WTC11 (cell line): ENCODE measurements at regions not wholly inside any gene's neighbourhood (a gene's known extent, or its start where the extent isn't known, plus 50 kb on each side); places are given as distances from the start of the nearest gene placed in this dataset.

Experiments
- IRF2 ChIP-seq: sonication (generic); formaldehyde crosslinking; IDR thresholded peaks from 2 replicates; pipeline ENCODE4 v1.8.0; 2022; ENCODE audit warnings: low read depth, missing genetic modification reagents, borderline replicate concordance
- NFYB ChIP-seq: sonication (generic); formaldehyde crosslinking; conservative IDR thresholded peaks from 2 replicates; pipeline ENCODE4 v1.8.0; 2022; ENCODE audit warnings: low read depth, missing genetic modification reagents
- TF ChIP-seq, protein P1 (sequence below): sonication (generic); formaldehyde crosslinking; IDR thresholded peaks from 2 replicates; pipeline ENCODE4 v1.8.1; 2023; ENCODE audit warnings: mild to moderate bottlenecking, missing genetic modification reagents

DNA sequence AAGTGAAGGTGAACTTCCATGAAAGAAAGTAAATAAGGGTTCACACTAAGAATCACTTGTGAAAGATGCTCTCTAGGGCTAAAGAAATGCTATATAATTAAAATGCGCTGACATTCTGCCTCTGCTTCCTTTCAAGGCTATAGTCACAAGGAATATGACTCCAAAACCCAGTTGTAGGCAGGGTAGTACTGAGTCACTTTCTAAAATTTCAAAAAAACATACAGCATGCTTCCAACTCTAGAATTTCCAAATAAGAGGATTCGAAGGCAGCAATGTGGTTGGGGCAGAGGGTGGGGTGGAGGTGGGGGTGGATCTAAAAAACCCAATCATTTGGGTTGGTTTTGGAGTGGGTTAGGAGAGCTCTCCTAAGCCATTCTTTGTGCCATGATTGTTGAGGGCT, 84.6 kb downstream of the HMHB1 start:
- TF ChIP-seq NFYB, result no peak
- TF ChIP-seq IRF2 (CRISPR knock-in tag), result no peak
- TF ChIP-seq, protein P1, sequence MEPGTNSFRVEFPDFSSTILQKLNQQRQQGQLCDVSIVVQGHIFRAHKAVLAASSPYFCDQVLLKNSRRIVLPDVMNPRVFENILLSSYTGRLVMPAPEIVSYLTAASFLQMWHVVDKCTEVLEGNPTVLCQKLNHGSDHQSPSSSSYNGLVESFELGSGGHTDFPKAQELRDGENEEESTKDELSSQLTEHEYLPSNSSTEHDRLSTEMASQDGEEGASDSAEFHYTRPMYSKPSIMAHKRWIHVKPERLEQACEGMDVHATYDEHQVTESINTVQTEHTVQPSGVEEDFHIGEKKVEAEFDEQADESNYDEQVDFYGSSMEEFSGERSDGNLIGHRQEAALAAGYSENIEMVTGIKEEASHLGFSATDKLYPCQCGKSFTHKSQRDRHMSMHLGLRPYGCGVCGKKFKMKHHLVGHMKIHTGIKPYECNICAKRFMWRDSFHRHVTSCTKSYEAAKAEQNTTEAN (CRISPR knock-in tag), result no peak
